Renal cortex interstitium (tissue), 11 donors: ENCODE measurements at regions not wholly inside any gene's neighbourhood (a gene's known extent, or its start where the extent isn't known, plus 50 kb on each side); places are given as distances from the start of the nearest gene placed in this dataset.
"Not testable (repeated sequence)": the region's sequence is repeated elsewhere in the genome, so short reads cannot be mapped to it uniquely, and the experiment has no call there.

Source experiments
- DNase-seq, 11 donors: peaks; one replicate each; pipeline ENCODE4 v3.0.0-alpha.2; 2013; ENCODE audit warnings: low read depth in 9 of 11, low spot score in 4 of 11; ENCODE audit errors: extremely low read depth in 1 of 11

- peak in 1 of 11 donors; percentile 5 for DNase-seq
Observed at GRCh38 chr7:16270844-16271243, 150.5 kb downstream of the CRPPA start.

GRCh38 chr7:16268821-16269768 is 152.2 kb downstream of the CRPPA start:
- DNase-seq, result no peak

GRCh38 chr7:16267953-16268820 is 153.2 kb downstream of the CRPPA start:
- no peak for DNase-seq

GRCh38 chr7:16266877-16267276 is 154.5 kb downstream of the CRPPA start:
- DNase-seq, result no peak

- DNase-seq, result not testable (repeated sequence)
Observed at GRCh38 chr7:16266470-16266869, 154.9 kb downstream of the CRPPA start.

- DNase-seq, result no peak
Observed at GRCh38 chr7:16265863-16266458, 155.4 kb downstream of the CRPPA start.

- no peak for DNase-seq
Observed at GRCh38 chr7:16264823-16265804, 156.2 kb downstream of the CRPPA start.

GRCh38 chr7:16264036-16264819 is 157.1 kb downstream of the CRPPA start:
- no peak for DNase-seq

GRCh38 chr7:16263377-16263776 is 158.0 kb downstream of the CRPPA start:
- not testable (repeated sequence) for DNase-seq

- no peak for DNase-seq
Observed at GRCh38 chr7:16261654-16262053, 159.7 kb downstream of the CRPPA start.

GRCh38 chr7:16261100-16261499 is 160.2 kb downstream of the CRPPA start:
- no peak for DNase-seq

GRCh38 chr7:16260236-16260728 is 161.1 kb downstream of the CRPPA start:
- no peak for DNase-seq

- DNase-seq, result not testable (repeated sequence)
Observed at GRCh38 chr7:16256419-16256818, 164.9 kb downstream of the CRPPA start.

GRCh38 chr7:16255952-16256351 is 165.4 kb downstream of the CRPPA start:
- not testable (repeated sequence) for DNase-seq

GRCh38 chr7:16250655-16251054 is 170.7 kb downstream of the CRPPA start:
- DNase-seq, result not testable (repeated sequence)

- DNase-seq, result not testable (repeated sequence)
Observed at GRCh38 chr7:16249204-16249603, 172.1 kb downstream of the CRPPA start.

GRCh38 chr7:16248556-16248955 is 172.8 kb downstream of the CRPPA start:
- not testable (repeated sequence) for DNase-seq
